Neural progenitor cell (in vitro differentiated cells): ENCODE measurements at regions not wholly inside any gene's neighbourhood (a gene's known extent, or its start where the extent isn't known, plus 50 kb on each side); places are given as distances from the start of the nearest gene placed in this dataset.

Source experiments
- EZH2 ChIP-seq: fragments of 200-600 bp; sonication (generic); IDR thresholded peaks from 2 replicates; pipeline ENCODE4 v1.6.1; 2017; ENCODE audit warnings: antibody characterized with exemption, mild to moderate bottlenecking, moderate library complexity
- TF ChIP-seq, protein P1 (sequence below): fragments of 200-600 bp; sonication (generic); IDR thresholded peaks from 2 replicates; pipeline ENCODE4 v1.5.1; 2017; ENCODE audit warnings: antibody characterized with exemption, mild to moderate bottlenecking

GRCh38 chr12:82025462-82025861 lies 266.3 kb upstream of the PPFIA2 start:
- TF ChIP-seq, protein P1, sequence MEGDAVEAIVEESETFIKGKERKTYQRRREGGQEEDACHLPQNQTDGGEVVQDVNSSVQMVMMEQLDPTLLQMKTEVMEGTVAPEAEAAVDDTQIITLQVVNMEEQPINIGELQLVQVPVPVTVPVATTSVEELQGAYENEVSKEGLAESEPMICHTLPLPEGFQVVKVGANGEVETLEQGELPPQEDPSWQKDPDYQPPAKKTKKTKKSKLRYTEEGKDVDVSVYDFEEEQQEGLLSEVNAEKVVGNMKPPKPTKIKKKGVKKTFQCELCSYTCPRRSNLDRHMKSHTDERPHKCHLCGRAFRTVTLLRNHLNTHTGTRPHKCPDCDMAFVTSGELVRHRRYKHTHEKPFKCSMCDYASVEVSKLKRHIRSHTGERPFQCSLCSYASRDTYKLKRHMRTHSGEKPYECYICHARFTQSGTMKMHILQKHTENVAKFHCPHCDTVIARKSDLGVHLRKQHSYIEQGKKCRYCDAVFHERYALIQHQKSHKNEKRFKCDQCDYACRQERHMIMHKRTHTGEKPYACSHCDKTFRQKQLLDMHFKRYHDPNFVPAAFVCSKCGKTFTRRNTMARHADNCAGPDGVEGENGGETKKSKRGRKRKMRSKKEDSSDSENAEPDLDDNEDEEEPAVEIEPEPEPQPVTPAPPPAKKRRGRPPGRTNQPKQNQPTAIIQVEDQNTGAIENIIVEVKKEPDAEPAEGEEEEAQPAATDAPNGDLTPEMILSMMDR: no peak
- TF ChIP-seq EZH2: no peak
